ENCODE measurements at regions not wholly inside any gene's neighbourhood (a gene's known extent, or its start where the extent isn't known, plus 50 kb on each side); places are given as distances from the start of the nearest gene placed in this dataset.
"Not testable (repeated sequence)": the region's sequence is repeated elsewhere in the genome, so short reads cannot be mapped to it uniquely, and the experiment has no call there.

GRCh38 chr10:2880050-2880449 lies 187.3 kb upstream of the PFKP start:
- TF ChIP-seq POLR2A, CTCF (IDR thresholded peaks at IDR 0.05): not testable (repeated sequence)
